Loucy (cell line): ENCODE measurements at regions not wholly inside any gene's neighbourhood (a gene's known extent, or its start where the extent isn't known, plus 50 kb on each side); places are given as distances from the start of the nearest gene placed in this dataset.

Experiments used
- CTCF ChIP-seq: fragments of 200-600 bp; sonication (generic); conservative IDR thresholded peaks from 2 replicates; pipeline ENCODE4 v1.5.1; 2014; ENCODE audit warnings: mild to moderate bottlenecking, antibody characterized with exemption, low read length
- EZH2phosphoT487 ChIP-seq: fragments of 200-600 bp; IDR thresholded peaks from 2 replicates; pipeline ENCODE4 v1.6.1; 2018; ENCODE audit warnings: antibody characterized with exemption, mild to moderate bottlenecking, moderate library complexity, borderline replicate concordance

GRCh38 chr2:103025056-103025455 is 263.2 kb downstream of the TMEM182 start:
- TF ChIP-seq CTCF (no peak), EZH2phosphoT487 (no peak)
